H1 (cell line): ENCODE measurements at regions not wholly inside any gene's neighbourhood (a gene's known extent, or its start where the extent isn't known, plus 50 kb on each side); places are given as distances from the start of the nearest gene placed in this dataset.

Source experiments
- CTCF ChIA-PET: fragments of 300-600 bp; sonication (Branson Sonifier 250); formaldehyde crosslinking; loops from one replicate; lab custom pipeline; 2021; ENCODE audit not compliant: partially characterized antibody; lab: Charles Lee
- POLR2A ChIA-PET: fragments of 300-600 bp; sonication (Branson Sonifier 250); formaldehyde crosslinking; loops from one replicate; lab custom pipeline; 2021; ENCODE audit warnings: inconsistent platforms; ENCODE audit not compliant: partially characterized antibody; lab: Charles Lee
- DNase-seq, 2 experiments: peaks; one replicate each; pipeline versions ENCODE4 v3.0.0 to v3.0.0-alpha.2; 2010 to 2022; ENCODE audit warnings: low spot score in 2 of 2, low read depth in 1 of 2, mixed read lengths in 1 of 2
- FAIRE-seq: peaks from 2 replicates; lab custom pipeline; 2011; peaks lifted over from hg19 to GRCh38; lab: Jason Lieb, UNC
- H2AFZ ChIP-seq: 2 replicates; pipeline ENCODE4 v1.8.1; 2012; ENCODE audit warnings: low read length, inconsistent platforms
- H2AK5ac ChIP-seq: 2 replicates; pipeline ENCODE4 v1.6.1; 2013; ENCODE audit warnings: low read depth, low read length
- H2BK120ac ChIP-seq: replicated peaks from 2 replicates; pipeline ENCODE3; 2013; ENCODE audit warnings: low read depth, low read length, inconsistent platforms
- H2BK12ac ChIP-seq: 2 replicates; pipeline ENCODE4 v1.6.1; 2013; ENCODE audit warnings: low read depth, low read length
- H2BK15ac ChIP-seq: 2 replicates; pipeline ENCODE4 v1.6.1; 2013; ENCODE audit warnings: low read length
- H2BK20ac ChIP-seq: 2 replicates; pipeline ENCODE4 v1.6.1; 2013; ENCODE audit warnings: low read length
- H2BK5ac ChIP-seq: 2 replicates; pipeline ENCODE4 v1.6.1; 2013; ENCODE audit warnings: low read depth, low read length
- H3K14ac ChIP-seq: 2 replicates; pipeline ENCODE4 v1.6.1; 2013; ENCODE audit warnings: inconsistent platforms; ENCODE audit not compliant: insufficient read length
- H3K18ac ChIP-seq: 2 replicates; pipeline ENCODE4 v1.6.1; 2013; ENCODE audit warnings: low read length; ENCODE audit errors: extremely low read depth
- H3K23ac ChIP-seq: 2 replicates; pipeline ENCODE4 v1.6.1; 2013; ENCODE audit warnings: inconsistent platforms; ENCODE audit not compliant: insufficient read length
- H3K23me2 ChIP-seq: 2 replicates; pipeline ENCODE4 v1.6.1; 2013; ENCODE audit warnings: low read depth, low read length
- H3K27ac ChIP-seq: 2 replicates; pipeline ENCODE4 v1.6.1; 2011; ENCODE audit warnings: low read depth, low read length, inconsistent platforms
- H3K27me3 ChIP-seq, 4 experiments: replicated peaks in 1 of 4; 1 replicate in 1 of 4; 2 replicates in 3 of 4; pipeline versions ENCODE4 v1.6.1 to v1.8.1; 2011 to 2013; ENCODE audit warnings: low read length in 3 of 4, mild to moderate bottlenecking in 3 of 4, inconsistent platforms in 2 of 4, mixed read lengths in 2 of 4, moderate library complexity in 1 of 4; ENCODE audit not compliant: control insufficient read depth in 3 of 4, insufficient read depth in 3 of 4; ENCODE audit errors: extremely low read depth in 1 of 4
- H3K36me3 ChIP-seq, 4 experiments: 2 replicates each; pipeline versions ENCODE4 v1.6.1 to v1.8.1; 2011 to 2013; ENCODE audit warnings: mild to moderate bottlenecking in 4 of 4, low read length in 3 of 4, moderate library complexity in 2 of 4, control low read depth in 1 of 4, inconsistent platforms in 1 of 4; ENCODE audit not compliant: insufficient read depth in 4 of 4, control insufficient read depth in 2 of 4
- H3K4ac ChIP-seq: replicated peaks from 2 replicates; pipeline ENCODE3; 2013; ENCODE audit warnings: low read length, low read depth, mixed read lengths, inconsistent platforms; ENCODE audit not compliant: insufficient read length
- H3K4me1 ChIP-seq, 4 experiments: replicated peaks in 1 of 4; 1 replicate in 1 of 4; 2 replicates in 3 of 4; pipeline versions ENCODE4 v1.6.1 to v1.8.1; 2011 to 2013; ENCODE audit warnings: low read length in 3 of 4, inconsistent platforms in 2 of 4, mixed read lengths in 1 of 4; ENCODE audit not compliant: insufficient read depth in 4 of 4, control insufficient read depth in 3 of 4
- H3K4me2 ChIP-seq, 2 experiments: 2 replicates each; pipeline versions ENCODE4 v1.6.1 to v1.8.1; 2011 to 2013; ENCODE audit warnings: low read depth in 2 of 2, low read length in 2 of 2, control low read depth in 1 of 2, inconsistent platforms in 1 of 2, mild to moderate bottlenecking in 1 of 2; ENCODE audit not compliant: insufficient read depth in 1 of 2
- H3K4me3 ChIP-seq, 4 experiments: fragments of 200-600, 300-600 bp in 1 of 4; sonication (generic), shearing (Covaris generic), sonication (Bioruptor Twin) in 1 of 4; 2 replicates each; pipeline versions ENCODE4 v1.5.1 to v1.8.1; 2011 to 2016; ENCODE audit warnings: low read length in 4 of 4, low read depth in 3 of 4, control low read depth in 2 of 4, inconsistent platforms in 2 of 4, mild to moderate bottlenecking in 2 of 4, mixed read lengths in 1 of 4, moderate library complexity in 1 of 4; ENCODE audit not compliant: insufficient read depth in 2 of 4; ENCODE audit errors: extremely low read depth in 1 of 4
- H3K56ac ChIP-seq: replicated peaks from 2 replicates; pipeline ENCODE3; 2013; ENCODE audit warnings: low read depth, mild to moderate bottlenecking, mixed read lengths, low read length, inconsistent platforms; ENCODE audit not compliant: insufficient read length
- H3K79me1 ChIP-seq: 2 replicates; pipeline ENCODE4 v1.6.1; 2013; ENCODE audit warnings: low read depth, low read length, control low read depth
- H3K79me2 ChIP-seq, 2 experiments: 2 replicates each; pipeline versions ENCODE4 v1.6.1 to v1.8.1; 2012 to 2013; ENCODE audit warnings: low read length in 2 of 2, mild to moderate bottlenecking in 2 of 2, inconsistent platforms in 1 of 2; ENCODE audit not compliant: insufficient read depth in 2 of 2, control insufficient read depth in 1 of 2
- H3K9ac ChIP-seq, 4 experiments: replicated peaks in 1 of 4; 1 replicate in 1 of 4; 2 replicates in 3 of 4; pipeline versions ENCODE4 v1.6.1 to v1.8.1; 2011 to 2013; ENCODE audit warnings: low read depth in 3 of 4, low read length in 3 of 4, control low read depth in 2 of 4, mild to moderate bottlenecking in 2 of 4, moderate library complexity in 2 of 4, inconsistent platforms in 1 of 4; ENCODE audit errors: extremely low read depth in 1 of 4
- H3K9me3 ChIP-seq, 2 experiments: 2 replicates each; pipeline versions ENCODE4 v1.6.1 to v1.8.1; 2012 to 2013; ENCODE audit warnings: mild to moderate bottlenecking in 2 of 2, moderate library complexity in 2 of 2, control low read depth in 1 of 2, inconsistent platforms in 1 of 2, low read depth in 1 of 2, low read length in 1 of 2, mixed read lengths in 1 of 2; ENCODE audit not compliant: insufficient read depth in 2 of 2
- H4K20me1 ChIP-seq, 2 experiments: replicated peaks in 1 of 2; 2 replicates each; pipeline versions ENCODE3 to v1.8.1; 2011 to 2013; ENCODE audit warnings: inconsistent platforms in 2 of 2, low read length in 2 of 2, mild to moderate bottlenecking in 1 of 2; ENCODE audit not compliant: insufficient read depth in 2 of 2, control insufficient read depth in 1 of 2
- H4K5ac ChIP-seq: 2 replicates; pipeline ENCODE4 v1.6.1; 2013; ENCODE audit warnings: low read length, low read depth, mixed read lengths, inconsistent platforms; ENCODE audit not compliant: insufficient read length
- H4K8ac ChIP-seq: 2 replicates; pipeline ENCODE4 v1.8.0; 2013; ENCODE audit warnings: mild to moderate bottlenecking, moderate library complexity, low read length, inconsistent platforms; ENCODE audit not compliant: insufficient read depth; ENCODE audit errors: extremely low read depth
- H4K91ac ChIP-seq: replicated peaks from 2 replicates; pipeline ENCODE3; 2013; ENCODE audit warnings: low read length, mixed read lengths, inconsistent platforms; ENCODE audit not compliant: insufficient read length
- KDM1A ChIP-seq: fragments of 200-600, 300-600 bp; sonication (generic); IDR thresholded peaks from 2 replicates; pipeline ENCODE4 v1.7.1; 2016; ENCODE audit warnings: mild to moderate bottlenecking, low read length, borderline replicate concordance
- KDM5A ChIP-seq: fragments of 200-600 bp; IDR thresholded peaks from 2 replicates; pipeline ENCODE4 v1.7.1; 2012; ENCODE audit warnings: mild to moderate bottlenecking, low read length, inconsistent platforms, mixed read lengths
- TAF7 ChIP-seq: optimal IDR thresholded peaks from 2 replicates; pipeline ENCODE3; 2011; ENCODE audit warnings: low read depth, mild to moderate bottlenecking, inconsistent platforms, low read length, moderate library complexity, borderline replicate concordance
- WGBS, 2 experiments: shearing (Covaris generic) in 1 of 2; methylation state at CpG; one replicate each; pipeline versions ENCODE4 v1.1.6 to v1.1.7; 2013 to 2015; ENCODE audit warnings: low lambda C conversion rate in 2 of 2, mixed read lengths in 2 of 2, inconsistent platforms in 1 of 2, low coverage in 1 of 2, missing lambda C conversion rate in 1 of 2; ENCODE audit not compliant: insufficient replicate concordance in 2 of 2, insufficient coverage in 1 of 2, insufficient read length in 1 of 2; ENCODE audit errors: extremely low coverage in 1 of 2, missing lambda C conversion rate in 1 of 2; 5-methylcytosine and 5-hydroxymethylcytosine counted together
- TF ChIP-seq, protein P1 (sequence below): IDR thresholded peaks from 2 replicates; pipeline ENCODE4 v1.6.1; 2011; ENCODE audit warnings: low read depth, mild to moderate bottlenecking, low read length; ENCODE audit not compliant: insufficient read depth
- TF ChIP-seq, protein P2 (sequence below): IDR thresholded peaks from 2 replicates; pipeline ENCODE4 v1.6.1; 2012; ENCODE audit warnings: low read length, inconsistent platforms

- Histone ChIP-seq H4K8ac (no peak overlapping the region), H3K27ac (no peak overlapping the region), H3K4me3 (no peak overlapping the region), H3K9ac (no peak overlapping the region), H3K23me2 (no peaks in the 10 kb centered on the region), H3K9me3 (no peaks in the 10 kb centered on the region), H2BK20ac (no peak overlapping the region), H3K4me1 (no peaks in the 10 kb centered on the region), H4K91ac (no peak overlapping the region), H3K79me2 (no peaks in the 10 kb centered on the region), H3K4me2 (no peak overlapping the region), H3K27me3 (no peaks in the 10 kb centered on the region), H3K14ac (no peak overlapping the region), H3K23ac (no peak overlapping the region), H3K4ac (no peak overlapping the region), H3K36me3 (no peaks in the 10 kb centered on the region), H4K20me1 (no peaks in the 10 kb centered on the region), H3K18ac (no peak overlapping the region), H2BK12ac (no peak overlapping the region), H3K79me1 (no peaks in the 10 kb centered on the region), H2AFZ (peak overlapping the region; percentile 93), H2BK5ac (no peak overlapping the region), H3K56ac (no peak overlapping the region), H2BK15ac (no peak overlapping the region), H2AK5ac (no peak overlapping the region), H4K5ac (no peak overlapping the region), H2BK120ac (no peak overlapping the region)
- WGBS, 2 experiments: 76% methylated on average over 4 of the region's 4 CpGs; no CpG with 5 or more reads in 1 of the 2 experiments
- ChIA-PET CTCF (no interaction called here), POLR2A (no interaction called here)
- FAIRE-seq (no peak), DNase-seq (no peak)
- TF ChIP-seq, protein P1, sequence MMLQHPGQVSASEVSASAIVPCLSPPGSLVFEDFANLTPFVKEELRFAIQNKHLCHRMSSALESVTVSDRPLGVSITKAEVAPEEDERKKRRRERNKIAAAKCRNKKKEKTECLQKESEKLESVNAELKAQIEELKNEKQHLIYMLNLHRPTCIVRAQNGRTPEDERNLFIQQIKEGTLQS: no peak
- TF ChIP-seq, protein P2, sequence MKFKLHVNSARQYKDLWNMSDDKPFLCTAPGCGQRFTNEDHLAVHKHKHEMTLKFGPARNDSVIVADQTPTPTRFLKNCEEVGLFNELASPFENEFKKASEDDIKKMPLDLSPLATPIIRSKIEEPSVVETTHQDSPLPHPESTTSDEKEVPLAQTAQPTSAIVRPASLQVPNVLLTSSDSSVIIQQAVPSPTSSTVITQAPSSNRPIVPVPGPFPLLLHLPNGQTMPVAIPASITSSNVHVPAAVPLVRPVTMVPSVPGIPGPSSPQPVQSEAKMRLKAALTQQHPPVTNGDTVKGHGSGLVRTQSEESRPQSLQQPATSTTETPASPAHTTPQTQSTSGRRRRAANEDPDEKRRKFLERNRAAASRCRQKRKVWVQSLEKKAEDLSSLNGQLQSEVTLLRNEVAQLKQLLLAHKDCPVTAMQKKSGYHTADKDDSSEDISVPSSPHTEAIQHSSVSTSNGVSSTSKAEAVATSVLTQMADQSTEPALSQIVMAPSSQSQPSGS: no peak
- TF ChIP-seq KDM5A (no peak), KDM1A (no peak), TAF7 (no peak)
These were observed 812.8 kb upstream of the BRINP3 start for GRCh38 chr1:191290441-191290840.
